Mammary epithelial cell (primary cell): ENCODE measurements at regions not wholly inside any gene's neighbourhood (a gene's known extent, or its start where the extent isn't known, plus 50 kb on each side); places are given as distances from the start of the nearest gene placed in this dataset.

Experiments used
- EZH2 ChIP-seq: IDR thresholded peaks from 2 replicates; pipeline ENCODE4 v1.6.1; 2012; ENCODE audit warnings: low read length, inconsistent platforms, borderline replicate concordance
- TF ChIP-seq, protein P1 (sequence below), 2 donors: IDR thresholded peaks in 1 of 2; conservative IDR thresholded peaks in 1 of 2; 2 replicates each; pipeline ENCODE4 v1.5.1; 2011 to 2012; ENCODE audit warnings: inconsistent platforms in 2 of 2, low read length in 2 of 2, mild to moderate bottlenecking in 2 of 2, control low read depth in 1 of 2, low read depth in 1 of 2; ENCODE audit not compliant: insufficient read depth in 1 of 2; ENCODE audit errors: extremely low read depth in 1 of 2

DNA sequence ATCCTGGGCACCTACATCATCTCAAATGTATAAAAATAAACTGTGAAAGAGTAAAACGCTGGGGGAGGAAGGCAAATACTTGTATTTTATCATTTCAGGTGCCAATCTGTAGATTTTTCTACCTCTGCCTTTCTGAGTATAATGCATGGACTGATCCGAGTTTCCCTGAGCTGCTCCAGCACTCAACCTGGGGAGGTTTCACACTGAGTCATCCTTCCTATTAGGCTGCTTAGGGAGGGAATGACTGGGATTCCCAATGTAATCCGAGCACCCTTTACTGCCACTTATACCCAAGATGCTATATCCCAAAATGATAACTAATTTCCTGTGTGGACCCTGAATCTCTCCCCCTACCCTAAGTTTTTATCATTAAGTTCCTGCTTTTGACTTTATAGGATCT, 126.6 kb downstream of the HNRNPD start:
- no peak for TF ChIP-seq EZH2
- TF ChIP-seq, protein P1, sequence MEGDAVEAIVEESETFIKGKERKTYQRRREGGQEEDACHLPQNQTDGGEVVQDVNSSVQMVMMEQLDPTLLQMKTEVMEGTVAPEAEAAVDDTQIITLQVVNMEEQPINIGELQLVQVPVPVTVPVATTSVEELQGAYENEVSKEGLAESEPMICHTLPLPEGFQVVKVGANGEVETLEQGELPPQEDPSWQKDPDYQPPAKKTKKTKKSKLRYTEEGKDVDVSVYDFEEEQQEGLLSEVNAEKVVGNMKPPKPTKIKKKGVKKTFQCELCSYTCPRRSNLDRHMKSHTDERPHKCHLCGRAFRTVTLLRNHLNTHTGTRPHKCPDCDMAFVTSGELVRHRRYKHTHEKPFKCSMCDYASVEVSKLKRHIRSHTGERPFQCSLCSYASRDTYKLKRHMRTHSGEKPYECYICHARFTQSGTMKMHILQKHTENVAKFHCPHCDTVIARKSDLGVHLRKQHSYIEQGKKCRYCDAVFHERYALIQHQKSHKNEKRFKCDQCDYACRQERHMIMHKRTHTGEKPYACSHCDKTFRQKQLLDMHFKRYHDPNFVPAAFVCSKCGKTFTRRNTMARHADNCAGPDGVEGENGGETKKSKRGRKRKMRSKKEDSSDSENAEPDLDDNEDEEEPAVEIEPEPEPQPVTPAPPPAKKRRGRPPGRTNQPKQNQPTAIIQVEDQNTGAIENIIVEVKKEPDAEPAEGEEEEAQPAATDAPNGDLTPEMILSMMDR (conservative IDR thresholded peaks at IDR 0.05 in 1 of 2, IDR thresholded peaks at IDR 0.05 in 1 of 2; ENCODE audit: extremely low read depth in 1 of 2, insufficient read depth in 1 of 2, low read depth in 1 of 2, low read length in 2 of 2) = no peak
